GM13976 (cell line): ENCODE measurements at regions not wholly inside any gene's neighbourhood (a gene's known extent, or its start where the extent isn't known, plus 50 kb on each side); places are given as distances from the start of the nearest gene placed in this dataset.
"Not testable (repeated sequence)": the region's sequence is repeated elsewhere in the genome, so short reads cannot be mapped to it uniquely, and the experiment has no call there.

ENCODE experiments used
- DNase-seq: peaks from one replicate; pipeline ENCODE4 v3.0.0; 2012; ENCODE audit warnings: low spot score
- in situ Hi-C: fragments of 300-500 bp; cut with MboI; formaldehyde crosslinking; loops from one replicate; pipeline ENCODE4 v1.12.0; 2022; ENCODE audit warnings: low sequenced_read_pairs, mixed read lengths, inconsistent platforms; ENCODE audit not compliant: unreplicated experiment
- TF ChIP-seq, protein P1 (sequence below): IDR thresholded peaks from 2 replicates; pipeline ENCODE4 v1.5.1; 2012; ENCODE audit warnings: borderline replicate concordance, mild to moderate bottlenecking; ENCODE audit not compliant: insufficient read depth; ENCODE audit errors: extremely low read depth, missing control alignments, control extremely low read depth

DNA sequence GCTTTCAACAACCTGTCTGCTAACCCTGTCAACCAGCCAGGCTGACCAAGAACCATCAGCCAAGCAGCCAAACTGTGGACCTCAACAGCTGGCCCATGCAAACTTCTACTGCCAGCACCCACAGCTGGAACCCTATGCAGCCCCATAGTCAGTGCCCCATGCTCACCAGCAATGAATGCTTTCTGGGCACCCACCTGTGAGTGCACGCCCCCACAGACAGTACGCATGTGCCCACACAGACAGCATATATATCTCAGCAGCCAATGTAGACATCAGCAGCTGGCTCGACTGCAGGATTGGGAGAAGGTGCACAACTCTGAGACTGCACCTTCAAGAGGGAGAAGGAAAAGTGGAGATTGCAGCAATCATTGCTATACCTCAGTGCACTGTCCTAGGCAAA lies 1534.6 kb downstream of the GRIK2 start:
- no peak for DNase-seq
- in situ Hi-C loops, result no loop called here
- TF ChIP-seq, protein P1, sequence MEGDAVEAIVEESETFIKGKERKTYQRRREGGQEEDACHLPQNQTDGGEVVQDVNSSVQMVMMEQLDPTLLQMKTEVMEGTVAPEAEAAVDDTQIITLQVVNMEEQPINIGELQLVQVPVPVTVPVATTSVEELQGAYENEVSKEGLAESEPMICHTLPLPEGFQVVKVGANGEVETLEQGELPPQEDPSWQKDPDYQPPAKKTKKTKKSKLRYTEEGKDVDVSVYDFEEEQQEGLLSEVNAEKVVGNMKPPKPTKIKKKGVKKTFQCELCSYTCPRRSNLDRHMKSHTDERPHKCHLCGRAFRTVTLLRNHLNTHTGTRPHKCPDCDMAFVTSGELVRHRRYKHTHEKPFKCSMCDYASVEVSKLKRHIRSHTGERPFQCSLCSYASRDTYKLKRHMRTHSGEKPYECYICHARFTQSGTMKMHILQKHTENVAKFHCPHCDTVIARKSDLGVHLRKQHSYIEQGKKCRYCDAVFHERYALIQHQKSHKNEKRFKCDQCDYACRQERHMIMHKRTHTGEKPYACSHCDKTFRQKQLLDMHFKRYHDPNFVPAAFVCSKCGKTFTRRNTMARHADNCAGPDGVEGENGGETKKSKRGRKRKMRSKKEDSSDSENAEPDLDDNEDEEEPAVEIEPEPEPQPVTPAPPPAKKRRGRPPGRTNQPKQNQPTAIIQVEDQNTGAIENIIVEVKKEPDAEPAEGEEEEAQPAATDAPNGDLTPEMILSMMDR, result no peak

DNA sequence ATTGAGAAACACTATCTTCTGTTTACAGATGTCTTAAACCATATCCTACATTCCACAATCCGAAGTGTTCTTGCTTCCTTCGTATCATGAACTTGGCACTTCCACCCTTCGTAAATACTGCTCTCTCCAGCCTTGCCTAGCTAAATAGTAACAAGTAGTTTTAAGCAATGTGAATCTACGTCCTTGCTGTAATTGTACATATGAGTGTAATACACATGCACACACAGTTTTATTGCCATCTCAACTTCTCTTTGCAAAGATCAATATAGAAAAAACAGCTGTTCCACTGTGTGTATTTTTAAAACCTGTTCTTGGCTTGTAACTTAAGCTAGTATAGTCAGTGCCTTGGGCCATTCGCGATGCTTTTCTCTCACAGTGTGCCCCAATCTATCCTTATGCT lies 1524.7 kb downstream of the GRIK2 start:
- TF ChIP-seq, protein P1, result no peak
- no peak for DNase-seq
- in situ Hi-C loops, result no loop called here

DNA sequence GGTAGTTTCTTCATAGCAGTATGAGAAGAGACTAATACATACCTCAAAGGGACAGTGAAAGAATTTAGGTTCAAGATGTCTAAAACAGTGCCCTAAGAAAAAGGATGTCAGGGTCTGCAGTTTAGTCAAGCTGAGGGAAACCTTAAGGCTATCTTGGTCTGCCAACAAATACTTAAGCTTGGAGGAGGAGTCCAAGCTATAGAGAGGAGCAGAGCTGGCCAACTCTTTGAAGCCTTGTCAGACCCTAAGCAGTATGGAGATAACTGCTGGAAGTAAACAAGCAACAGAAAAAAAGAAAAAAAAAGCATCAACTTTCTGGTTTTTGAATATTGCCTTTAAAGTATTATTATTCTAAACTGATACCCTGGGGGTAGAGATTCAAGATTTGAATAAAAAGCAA lies 1518.1 kb downstream of the GRIK2 start:
- in situ Hi-C loops, result no loop called here
- TF ChIP-seq, protein P1, result no peak
- no peak for DNase-seq

DNA sequence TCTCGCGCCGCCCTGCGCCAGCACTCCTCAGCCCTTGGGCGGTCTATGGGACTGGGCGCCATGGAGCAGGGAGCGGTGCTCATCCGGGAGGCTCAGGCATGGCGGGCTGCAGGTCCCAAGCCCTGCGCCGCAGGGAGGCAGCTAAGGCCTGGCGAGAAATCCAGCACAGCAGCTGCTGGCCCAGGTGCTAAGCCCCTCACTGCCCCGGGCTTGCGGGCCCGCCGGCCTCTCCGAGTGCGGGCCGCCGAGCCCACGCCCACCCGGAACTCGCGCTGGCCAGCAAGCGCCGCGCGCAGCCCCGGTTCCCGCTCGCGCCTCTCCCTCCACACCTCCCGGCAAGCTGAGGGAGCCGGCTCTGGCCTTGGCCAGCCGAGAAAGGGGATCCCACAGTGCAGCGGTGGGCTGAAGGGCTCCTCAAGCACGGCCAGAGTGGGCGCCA lies 1517.2 kb downstream of the GRIK2 start:
- in situ Hi-C loops, DNase-seq: not testable (repeated sequence)

DNA sequence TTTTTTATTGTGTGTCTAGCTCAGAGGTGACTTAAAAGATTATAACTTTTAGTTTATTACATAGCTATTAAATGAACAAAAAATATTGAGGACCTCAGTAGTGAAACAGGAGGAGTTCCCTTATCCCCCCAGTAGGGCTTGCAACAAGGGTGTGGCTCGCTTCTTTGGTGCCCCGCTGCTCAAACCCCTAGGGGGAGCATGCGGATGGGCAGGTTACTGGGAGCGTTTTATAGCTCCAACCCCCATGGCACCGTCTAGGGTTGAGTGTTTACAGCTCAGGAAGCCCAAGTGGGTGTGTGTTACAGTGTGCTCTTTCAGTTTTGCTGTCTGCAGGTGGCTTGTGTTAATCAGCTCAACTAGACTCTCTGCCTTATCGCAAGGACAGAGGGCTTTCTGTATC lies 1513.7 kb downstream of the GRIK2 start:
- in situ Hi-C loops, result no loop called here
- TF ChIP-seq, protein P1, result no peak
- no peak for DNase-seq

DNA sequence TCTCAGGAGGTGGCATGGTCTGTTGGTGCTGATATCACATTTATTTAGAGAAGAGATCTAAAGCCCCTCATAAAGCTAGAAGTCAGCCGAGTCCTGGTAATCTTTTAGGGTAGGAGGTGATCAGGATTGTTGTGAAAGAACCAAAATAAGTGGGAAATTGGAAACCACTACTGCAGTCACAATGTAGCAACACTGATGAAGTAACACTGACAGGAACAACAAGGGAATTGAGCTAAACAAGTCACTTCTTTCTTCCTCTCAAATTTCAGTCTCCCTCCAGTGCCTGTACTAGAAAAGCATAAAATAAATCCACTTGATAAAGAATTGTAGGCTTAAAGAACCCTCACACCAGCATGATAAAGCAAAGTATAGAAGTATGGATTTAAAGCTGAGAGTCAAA lies 1509.0 kb downstream of the GRIK2 start:
- TF ChIP-seq, protein P1, result no peak
- in situ Hi-C loops, result no loop called here
- DNase-seq, result no peak

DNA sequence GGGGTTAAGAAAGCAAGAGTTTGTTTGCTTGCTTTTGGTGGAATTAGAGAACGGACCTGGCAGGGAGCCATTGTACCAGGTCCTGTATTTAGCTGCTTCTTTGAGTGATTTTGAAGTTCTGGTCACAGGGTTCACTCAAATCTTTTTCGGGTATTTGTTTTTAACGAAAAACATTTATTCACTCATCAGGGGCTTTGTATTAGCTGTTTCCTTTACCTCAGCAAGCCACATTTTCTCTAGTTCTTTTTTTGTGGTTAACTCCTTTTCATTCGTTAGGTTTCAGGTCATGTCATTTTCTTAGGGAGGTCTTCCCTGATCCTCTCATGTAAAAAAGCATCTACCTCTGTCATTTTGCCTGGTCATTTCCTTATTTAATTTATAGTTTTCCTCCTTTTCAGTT lies 1502.2 kb downstream of the GRIK2 start:
- no peak for DNase-seq
- TF ChIP-seq, protein P1, result no peak
- in situ Hi-C loops, result no loop called here
